Peyer's patch (tissue), 4 donors: ENCODE measurements at regions not wholly inside any gene's neighbourhood (a gene's known extent, or its start where the extent isn't known, plus 50 kb on each side); places are given as distances from the start of the nearest gene placed in this dataset.
"Not testable (repeated sequence)": the region's sequence is repeated elsewhere in the genome, so short reads cannot be mapped to it uniquely, and the experiment has no call there.

ENCODE experiments used
- CTCF ChIP-seq, 6 experiments: fragments of 450-650 bp in 4 of 6; fragments of 200-600 bp in 2 of 6; sonication (generic) in 1 of 6; IDR thresholded peaks; one replicate each; pipeline ENCODE4 v1.5.1; 2017 to 2019; ENCODE audit warnings: antibody characterized with exemption in 6 of 6, mild to moderate bottlenecking in 3 of 6, moderate library complexity in 1 of 6
- POLR2A ChIP-seq, 2 donors: fragments of 450-650 bp; IDR thresholded peaks; one replicate each; pipeline ENCODE4 v1.5.1; 2017; ENCODE audit warnings: antibody characterized with exemption in 2 of 2, mild to moderate bottlenecking in 2 of 2, moderate library complexity in 2 of 2

DNA sequence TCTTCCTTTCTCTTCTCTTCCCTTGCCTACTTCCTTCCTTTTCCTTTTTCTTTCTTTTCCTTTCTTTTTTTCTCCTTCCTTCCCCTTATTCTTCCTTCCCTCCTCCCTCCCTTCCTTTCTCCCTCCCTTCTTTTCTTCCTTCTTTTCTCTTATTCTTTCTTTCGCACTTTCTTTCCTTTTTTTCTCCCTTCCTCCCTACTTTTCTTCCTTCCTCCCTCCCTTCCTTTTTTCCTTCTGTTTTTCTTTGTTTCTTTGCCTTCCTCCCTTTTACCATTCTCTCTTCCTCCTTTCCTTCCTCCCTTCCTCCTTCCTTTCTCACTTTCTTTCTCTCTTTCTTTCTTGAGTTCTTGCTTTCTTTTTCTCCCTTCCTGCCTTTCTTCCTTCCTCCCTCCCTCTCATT is 416.5 kb downstream of the ANKRD30B start:
- not testable (repeated sequence) for TF ChIP-seq CTCF, POLR2A (IDR thresholded peaks at IDR 0.05)
